Stomach (tissue), 8 donors: ENCODE measurements at regions not wholly inside any gene's neighbourhood (a gene's known extent, or its start where the extent isn't known, plus 50 kb on each side); places are given as distances from the start of the nearest gene placed in this dataset.

Experiments
- DNase-seq, 2 donors: peaks; one replicate each; pipeline versions ENCODE4 v3.0.0 to v3.0.0-alpha.2; 2013 to 2019
- H3K27ac ChIP-seq, 5 donors: fragments of 200-600 bp in 4 of 5; sonication (generic) in 4 of 5; one replicate each; pipeline ENCODE4 v1.5.1; 2013 to 2019; ENCODE audit warnings: mild to moderate bottlenecking in 1 of 5, moderate library complexity in 1 of 5
- H3K27me3 ChIP-seq, 3 donors: fragments of 200-600 bp; sonication (generic); one replicate each; pipeline ENCODE4 v1.5.1; 2017 to 2019; ENCODE audit warnings: mixed run types in 1 of 3
- H3K36me3 ChIP-seq, 4 donors: fragments of 200-600 bp; sonication (generic); 1 replicate in 3 of 4; 2 replicates in 1 of 4; pipeline ENCODE4 v1.5.1; 2016 to 2019
- H3K4me1 ChIP-seq, 4 donors: fragments of 200-600 bp; sonication (generic); one replicate each; pipeline ENCODE4 v1.5.1; 2016 to 2019
- H3K4me3 ChIP-seq, 4 donors: fragments of 200-600 bp; sonication (generic) in 3 of 4; one replicate each; pipeline ENCODE4 v1.5.1; 2016 to 2019; ENCODE audit warnings: mild to moderate bottlenecking in 1 of 4
- H3K9me3 ChIP-seq, 4 donors: fragments of 200-600 bp; sonication (generic); one replicate each; pipeline ENCODE4 v1.5.1; 2016 to 2019
- EP300 ChIP-seq: sonication (generic); formaldehyde crosslinking; IDR thresholded peaks from one replicate; pipeline ENCODE4 v1.6.1; 2017; ENCODE audit warnings: antibody characterized with exemption
- POLR2A ChIP-seq, 4 donors: fragments of 450-650 bp; IDR thresholded peaks; one replicate each; pipeline ENCODE4 v1.6.1; 2016; ENCODE audit warnings: antibody characterized with exemption in 4 of 4, control low read depth in 2 of 4, mild to moderate bottlenecking in 1 of 4, moderate library complexity in 1 of 4
- POLR2AphosphoS5 ChIP-seq, 3 donors: sonication (generic); formaldehyde crosslinking; IDR thresholded peaks; one replicate each; pipeline ENCODE4 v1.6.1; 2016; ENCODE audit warnings: antibody characterized with exemption in 3 of 3
- WGBS, 5 donors: extraction: QIAGEN DNeasy Blood & Tissue Kit in 3 of 5; methylation state at CpG; one replicate each; pipeline versions ENCODE4 v1.1.5 to v1.1.7; 2013 to 2018; 5-methylcytosine and 5-hydroxymethylcytosine counted together
- intact Hi-C: fragments of 100-400 bp; cut with DNase I; formaldehyde crosslinking; loops from one replicate; pipeline ENCODE4 v1.15.1; 2023; ENCODE audit warnings: low total_unique reads
- TF ChIP-seq, protein P1 (sequence below), 7 experiments: fragments of 450-650 bp in 4 of 7; fragments of 200-600 bp in 3 of 7; sonication (generic) in 3 of 7; IDR thresholded peaks; one replicate each; pipeline ENCODE4 v1.5.1; 2016 to 2019; ENCODE audit warnings: antibody characterized with exemption in 7 of 7, control low read depth in 2 of 7, mild to moderate bottlenecking in 1 of 7
- donor health status: healthy with polysubstance abuse.
- donor health status: Bipolar disorder and iron deficiency.
- donor health status: healthy.

DNA sequence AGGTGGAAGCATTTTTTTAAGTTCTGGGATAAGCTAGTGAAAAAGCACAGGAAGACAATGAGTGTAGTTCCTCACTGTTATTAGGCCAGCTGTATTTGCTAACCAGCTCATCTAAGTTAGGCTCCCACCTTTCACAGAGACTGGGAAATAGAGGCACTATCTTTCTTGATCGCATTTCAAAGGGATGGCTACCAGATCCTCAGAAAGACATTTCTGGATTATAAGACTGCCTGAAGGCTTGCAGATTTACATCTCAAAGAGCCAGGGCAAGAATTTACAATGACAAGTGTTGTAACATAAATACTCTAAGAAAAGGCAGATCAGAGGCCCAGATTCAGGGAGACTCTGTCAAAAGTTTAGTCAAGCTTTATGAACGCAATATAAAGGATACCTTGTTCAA lies 1005.5 kb downstream of the PCDH9 start:
- 62 to 92% (median 85%) methylated on average over 2 of the region's 2 CpGs for WGBS, 5 donors
- Histone ChIP-seq H3K27me3 (no peaks in the 10 kb centered on the region), H3K36me3 (no peaks in the 10 kb centered on the region), H3K4me3 (no peak overlapping the region), H3K27ac (no peak overlapping the region), H3K4me1 (no peaks in the 10 kb centered on the region), H3K9me3 (no peaks in the 10 kb centered on the region)
- DNase-seq = no peak
- no peak for TF ChIP-seq POLR2A (IDR thresholded peaks at IDR 0.05)
- TF ChIP-seq, protein P1, sequence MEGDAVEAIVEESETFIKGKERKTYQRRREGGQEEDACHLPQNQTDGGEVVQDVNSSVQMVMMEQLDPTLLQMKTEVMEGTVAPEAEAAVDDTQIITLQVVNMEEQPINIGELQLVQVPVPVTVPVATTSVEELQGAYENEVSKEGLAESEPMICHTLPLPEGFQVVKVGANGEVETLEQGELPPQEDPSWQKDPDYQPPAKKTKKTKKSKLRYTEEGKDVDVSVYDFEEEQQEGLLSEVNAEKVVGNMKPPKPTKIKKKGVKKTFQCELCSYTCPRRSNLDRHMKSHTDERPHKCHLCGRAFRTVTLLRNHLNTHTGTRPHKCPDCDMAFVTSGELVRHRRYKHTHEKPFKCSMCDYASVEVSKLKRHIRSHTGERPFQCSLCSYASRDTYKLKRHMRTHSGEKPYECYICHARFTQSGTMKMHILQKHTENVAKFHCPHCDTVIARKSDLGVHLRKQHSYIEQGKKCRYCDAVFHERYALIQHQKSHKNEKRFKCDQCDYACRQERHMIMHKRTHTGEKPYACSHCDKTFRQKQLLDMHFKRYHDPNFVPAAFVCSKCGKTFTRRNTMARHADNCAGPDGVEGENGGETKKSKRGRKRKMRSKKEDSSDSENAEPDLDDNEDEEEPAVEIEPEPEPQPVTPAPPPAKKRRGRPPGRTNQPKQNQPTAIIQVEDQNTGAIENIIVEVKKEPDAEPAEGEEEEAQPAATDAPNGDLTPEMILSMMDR (IDR thresholded peaks at IDR 0.05) = no peak
- no peak for TF ChIP-seq POLR2AphosphoS5 (IDR thresholded peaks at IDR 0.05)
- no peak for TF ChIP-seq EP300
- intact Hi-C loops = no loop called here

DNA sequence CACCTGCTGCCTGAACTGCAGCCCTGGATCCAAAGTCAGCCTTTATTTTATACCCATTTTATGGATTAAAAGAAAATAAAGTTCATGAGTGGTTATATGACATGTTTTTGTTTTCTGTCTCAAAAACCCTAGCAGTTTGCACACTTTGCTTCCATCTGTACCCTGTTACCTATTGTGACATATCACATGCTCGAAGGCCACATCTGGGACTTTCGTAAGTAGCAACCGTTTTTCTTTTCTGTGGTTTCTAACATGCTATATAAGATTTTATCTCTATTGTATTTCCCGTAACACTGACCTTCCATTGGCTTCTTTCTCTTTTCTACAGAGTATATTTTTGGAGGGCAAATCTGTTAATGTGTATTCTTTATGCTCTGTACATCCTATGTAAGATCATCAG lies 1007.2 kb downstream of the PCDH9 start:
- TF ChIP-seq EP300 (no peak), POLR2A (IDR thresholded peaks at IDR 0.05) (no peak), POLR2AphosphoS5 (IDR thresholded peaks at IDR 0.05) (no peak)
- TF ChIP-seq, protein P1 (IDR thresholded peaks at IDR 0.05) = no peak

DNA sequence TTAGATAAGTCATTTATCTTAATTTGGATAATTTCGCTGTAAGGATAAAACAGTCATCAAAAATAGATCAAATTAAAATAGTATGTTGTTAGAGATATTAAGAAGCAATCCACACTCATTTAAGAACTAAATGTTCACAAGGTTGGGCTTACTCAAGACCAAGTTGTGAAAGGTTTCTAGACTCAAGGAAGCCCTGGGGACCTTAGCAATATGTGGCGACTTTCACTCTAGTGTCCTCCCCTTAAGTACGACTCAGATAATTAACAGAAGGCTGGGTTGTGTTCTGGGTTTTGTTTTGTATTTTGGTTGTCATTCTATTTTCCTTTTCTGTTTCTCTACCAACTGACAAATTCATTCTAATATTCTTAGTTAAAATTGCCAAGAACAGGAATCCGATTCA lies 1008.0 kb downstream of the PCDH9 start:
- H3K27ac ChIP-seq = no peak overlapping the region
- H3K9me3 ChIP-seq = no peaks in the 10 kb centered on the region
- intact Hi-C loops = no loop called here
- no peak for DNase-seq
- TF ChIP-seq EP300 = no peak
- TF ChIP-seq POLR2AphosphoS5 (IDR thresholded peaks at IDR 0.05) = no peak
- no peak for TF ChIP-seq POLR2A (IDR thresholded peaks at IDR 0.05)
- TF ChIP-seq, protein P1 (IDR thresholded peaks at IDR 0.05) = no peak
- WGBS, 5 donors = 83 to 96% (median 91%) methylated on average over 4 of the region's 4 CpGs
- no peaks in the 10 kb centered on the region for H3K27me3 ChIP-seq
- no peak overlapping the region for H3K4me3 ChIP-seq
- no peaks in the 10 kb centered on the region for H3K4me1 ChIP-seq
- no peaks in the 10 kb centered on the region for H3K36me3 ChIP-seq

More for the DNA sequence above, 1007.2 kb downstream of the PCDH9 start:
- H3K27me3 ChIP-seq = no peaks in the 10 kb centered on the region
- no peaks in the 10 kb centered on the region for H3K36me3 ChIP-seq
- intact Hi-C loops = no loop called here
- no peaks in the 10 kb centered on the region for H3K4me1 ChIP-seq
- H3K27ac ChIP-seq = no peak overlapping the region
- DNase-seq = peak in 1 of 2 donors; percentile 6
- 71 to 91% (median 86%) methylated on average over 4 of the region's 4 CpGs for WGBS, 5 donors
- no peaks in the 10 kb centered on the region for H3K9me3 ChIP-seq
- H3K4me3 ChIP-seq = no peak overlapping the region

DNA sequence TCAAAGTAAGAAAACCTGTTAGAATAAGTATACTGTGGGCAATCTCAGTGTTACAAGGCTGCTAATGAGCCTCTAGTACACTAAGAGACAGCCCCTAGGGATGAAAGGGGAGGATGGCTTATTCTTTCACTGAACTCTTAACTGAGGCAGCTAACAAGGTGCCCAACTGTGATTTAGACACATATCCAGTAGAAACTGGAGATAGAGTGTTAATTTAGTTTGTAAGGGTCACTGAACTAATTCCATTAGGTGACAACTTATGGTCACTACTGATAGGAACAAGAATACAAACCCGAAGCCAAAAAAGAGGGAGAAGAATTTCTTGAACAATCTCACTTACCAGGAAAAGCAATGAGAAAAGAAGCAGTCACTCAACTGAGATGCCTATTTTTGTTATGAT lies 1010.6 kb downstream of the PCDH9 start:
- intact Hi-C loops = no loop called here
- no peak overlapping the region for H3K4me3 ChIP-seq
- WGBS, 5 donors = 64 to 70% (median 67%) methylated on average over 1 of the region's 1 CpG
- DNase-seq = no peak
- H3K4me1 ChIP-seq = no peaks in the 10 kb centered on the region
- H3K9me3 ChIP-seq = no peaks in the 10 kb centered on the region
- no peaks in the 10 kb centered on the region for H3K36me3 ChIP-seq
- TF ChIP-seq EP300 (no peak), POLR2A (IDR thresholded peaks at IDR 0.05) (no peak), POLR2AphosphoS5 (IDR thresholded peaks at IDR 0.05) (no peak)
- TF ChIP-seq, protein P1 (IDR thresholded peaks at IDR 0.05) = no peak
- no peaks in the 10 kb centered on the region for H3K27me3 ChIP-seq
- no peak overlapping the region for H3K27ac ChIP-seq

DNA sequence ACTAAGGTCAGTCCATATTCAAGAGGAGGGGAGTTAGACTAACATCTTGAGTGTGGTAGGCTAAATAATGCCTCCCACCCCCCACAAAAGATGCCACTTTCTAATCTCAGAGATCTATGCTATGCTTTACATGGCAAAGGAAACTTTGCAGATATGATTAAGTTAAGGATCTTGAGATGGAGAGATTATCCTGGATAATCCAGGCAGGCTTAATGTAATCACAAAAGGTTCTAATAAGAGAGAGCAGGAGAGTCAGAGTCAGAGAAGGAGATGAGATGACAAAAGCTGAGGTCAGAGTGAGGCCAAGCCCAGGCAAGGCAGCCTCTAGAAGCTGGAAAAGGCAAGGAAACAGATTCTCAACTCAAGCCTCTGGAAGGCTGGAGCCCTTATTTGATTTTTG lies 1011.6 kb downstream of the PCDH9 start:
- H3K36me3 ChIP-seq = no peaks in the 10 kb centered on the region
- intact Hi-C loops = no loop called here
- no peak for TF ChIP-seq EP300
- no peak for TF ChIP-seq POLR2A (IDR thresholded peaks at IDR 0.05)
- TF ChIP-seq, protein P1 (IDR thresholded peaks at IDR 0.05) = no peak
- no peak for TF ChIP-seq POLR2AphosphoS5 (IDR thresholded peaks at IDR 0.05)
- H3K4me1 ChIP-seq = no peaks in the 10 kb centered on the region
- H3K27ac ChIP-seq = no peak overlapping the region
- no peaks in the 10 kb centered on the region for H3K27me3 ChIP-seq
- no peak overlapping the region for H3K4me3 ChIP-seq
- H3K9me3 ChIP-seq = no peaks in the 10 kb centered on the region
- DNase-seq = no peak
